ENCODE measurements at regions not wholly inside any gene's neighbourhood (a gene's known extent, or its start where the extent isn't known, plus 50 kb on each side); places are given as distances from the start of the nearest gene placed in this dataset.

- no peak for TF ChIP-seq KDM4B (CRISPR knock-in tag; IDR thresholded peaks at IDR 0.05)
- TF ChIP-seq TAF1 (CRISPR knock-in tag; IDR thresholded peaks at IDR 0.05) = no peak
These were observed 202.2 kb upstream of the RPS23 start for GRCh38 chr5:82480331-82480730.

Measured in HepG2 (cell line).